ENCODE measurements at regions not wholly inside any gene's neighbourhood (a gene's known extent, or its start where the extent isn't known, plus 50 kb on each side); places are given as distances from the start of the nearest gene placed in this dataset.

DNA sequence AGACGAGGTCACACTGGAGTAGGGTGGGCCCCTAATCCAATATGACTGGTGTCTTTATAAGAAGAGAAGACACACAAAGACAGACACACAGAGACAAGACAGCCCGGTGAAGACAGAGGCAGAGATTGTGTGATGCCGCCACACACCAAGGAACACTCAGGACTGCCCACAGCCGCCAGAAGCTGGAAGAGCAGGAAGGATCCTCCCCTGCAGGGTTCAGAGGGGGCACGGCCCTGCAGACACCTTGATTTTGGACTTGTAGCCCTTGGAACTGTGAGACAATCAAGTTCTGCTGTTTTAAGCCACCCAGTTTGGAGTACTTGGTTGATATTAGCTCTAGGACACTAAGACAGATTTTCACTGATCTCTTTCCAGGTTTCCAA lies 72.1 kb upstream of the NANOS1 start:
- TF ChIP-seq, protein P1, sequence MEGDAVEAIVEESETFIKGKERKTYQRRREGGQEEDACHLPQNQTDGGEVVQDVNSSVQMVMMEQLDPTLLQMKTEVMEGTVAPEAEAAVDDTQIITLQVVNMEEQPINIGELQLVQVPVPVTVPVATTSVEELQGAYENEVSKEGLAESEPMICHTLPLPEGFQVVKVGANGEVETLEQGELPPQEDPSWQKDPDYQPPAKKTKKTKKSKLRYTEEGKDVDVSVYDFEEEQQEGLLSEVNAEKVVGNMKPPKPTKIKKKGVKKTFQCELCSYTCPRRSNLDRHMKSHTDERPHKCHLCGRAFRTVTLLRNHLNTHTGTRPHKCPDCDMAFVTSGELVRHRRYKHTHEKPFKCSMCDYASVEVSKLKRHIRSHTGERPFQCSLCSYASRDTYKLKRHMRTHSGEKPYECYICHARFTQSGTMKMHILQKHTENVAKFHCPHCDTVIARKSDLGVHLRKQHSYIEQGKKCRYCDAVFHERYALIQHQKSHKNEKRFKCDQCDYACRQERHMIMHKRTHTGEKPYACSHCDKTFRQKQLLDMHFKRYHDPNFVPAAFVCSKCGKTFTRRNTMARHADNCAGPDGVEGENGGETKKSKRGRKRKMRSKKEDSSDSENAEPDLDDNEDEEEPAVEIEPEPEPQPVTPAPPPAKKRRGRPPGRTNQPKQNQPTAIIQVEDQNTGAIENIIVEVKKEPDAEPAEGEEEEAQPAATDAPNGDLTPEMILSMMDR (IDR thresholded peaks at IDR 0.05), result no peak
- TF ChIP-seq POLR2A (IDR thresholded peaks at IDR 0.05) (no peak), POLR2AphosphoS5 (IDR thresholded peaks at IDR 0.05; ENCODE audit: insufficient read depth in 1 of 2, low read depth in 1 of 2) (no peak)
